ENCODE measurements at regions not wholly inside any gene's neighbourhood (a gene's known extent, or its start where the extent isn't known, plus 50 kb on each side); places are given as distances from the start of the nearest gene placed in this dataset.

DNA sequence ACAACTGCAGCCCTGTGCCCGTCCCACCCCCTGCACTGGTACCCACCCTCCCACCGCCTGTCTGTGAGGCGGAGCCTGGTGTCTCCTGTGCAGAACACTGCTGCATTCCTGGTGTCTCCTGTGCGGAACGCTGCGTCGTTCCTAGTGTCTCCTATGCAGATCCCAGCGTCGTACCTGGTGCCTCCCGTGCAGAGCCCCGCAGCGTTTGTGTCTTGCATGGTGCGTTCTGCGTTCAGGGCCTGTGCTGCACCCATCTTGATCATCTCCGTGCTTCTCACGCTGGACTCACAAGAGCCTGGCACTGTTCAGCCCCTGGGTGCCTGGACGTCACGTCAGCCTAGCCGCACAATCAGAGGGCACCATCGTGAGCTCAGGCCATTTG lies 248.6 kb upstream of the SALL3 start:
- TF ChIP-seq, protein P1, sequence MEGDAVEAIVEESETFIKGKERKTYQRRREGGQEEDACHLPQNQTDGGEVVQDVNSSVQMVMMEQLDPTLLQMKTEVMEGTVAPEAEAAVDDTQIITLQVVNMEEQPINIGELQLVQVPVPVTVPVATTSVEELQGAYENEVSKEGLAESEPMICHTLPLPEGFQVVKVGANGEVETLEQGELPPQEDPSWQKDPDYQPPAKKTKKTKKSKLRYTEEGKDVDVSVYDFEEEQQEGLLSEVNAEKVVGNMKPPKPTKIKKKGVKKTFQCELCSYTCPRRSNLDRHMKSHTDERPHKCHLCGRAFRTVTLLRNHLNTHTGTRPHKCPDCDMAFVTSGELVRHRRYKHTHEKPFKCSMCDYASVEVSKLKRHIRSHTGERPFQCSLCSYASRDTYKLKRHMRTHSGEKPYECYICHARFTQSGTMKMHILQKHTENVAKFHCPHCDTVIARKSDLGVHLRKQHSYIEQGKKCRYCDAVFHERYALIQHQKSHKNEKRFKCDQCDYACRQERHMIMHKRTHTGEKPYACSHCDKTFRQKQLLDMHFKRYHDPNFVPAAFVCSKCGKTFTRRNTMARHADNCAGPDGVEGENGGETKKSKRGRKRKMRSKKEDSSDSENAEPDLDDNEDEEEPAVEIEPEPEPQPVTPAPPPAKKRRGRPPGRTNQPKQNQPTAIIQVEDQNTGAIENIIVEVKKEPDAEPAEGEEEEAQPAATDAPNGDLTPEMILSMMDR (optimal IDR thresholded peaks at IDR 0.05 in 1 of 3, IDR thresholded peaks at IDR 0.05 in 1 of 3, conservative IDR thresholded peaks at IDR 0.05 in 1 of 3; ENCODE audit: extremely low read depth in 1 of 3, insufficient read depth in 2 of 3, low read length in 3 of 3): no peak
- no peak for TF ChIP-seq EZH2 (IDR thresholded peaks at IDR 0.05; ENCODE audit: low read length)

Measured in keratinocyte (primary cell).